Hepatocyte (in vitro differentiated cells): ENCODE measurements at regions not wholly inside any gene's neighbourhood (a gene's known extent, or its start where the extent isn't known, plus 50 kb on each side); places are given as distances from the start of the nearest gene placed in this dataset.

Source experiments
- DNase-seq: peaks from one replicate; pipeline ENCODE4 v3.0.0-alpha.2; 2016; ENCODE audit warnings: low spot score
- H2AFZ ChIP-seq: fragments of 200-600 bp; sonication (generic); 2 replicates; pipeline ENCODE4 v1.6.0; 2016; ENCODE audit warnings: antibody characterized with exemption, mild to moderate bottlenecking
- H3K27ac ChIP-seq: fragments of 200-600 bp; sonication (generic); 2 replicates; pipeline ENCODE4 v1.5.1; 2016; ENCODE audit warnings: mild to moderate bottlenecking
- H3K27me3 ChIP-seq: fragments of 200-600 bp; sonication (generic); 2 replicates; pipeline ENCODE4 v1.6.1; 2016
- H3K36me3 ChIP-seq: fragments of 200-600 bp; sonication (generic); replicated peaks from 2 replicates; pipeline ENCODE4 v1.5.1; 2016; ENCODE audit warnings: low read depth; ENCODE audit not compliant: insufficient read depth
- H3K4me1 ChIP-seq: fragments of 200-600 bp; sonication (generic); 2 replicates; pipeline ENCODE4 v1.5.1; 2016; ENCODE audit warnings: mild to moderate bottlenecking, moderate library complexity; ENCODE audit not compliant: insufficient read depth
- H3K4me2 ChIP-seq: fragments of 200-600 bp; sonication (generic); 2 replicates; pipeline ENCODE4 v1.6.0; 2016
- H3K4me3 ChIP-seq: fragments of 200-600 bp; sonication (generic); 2 replicates; pipeline ENCODE4 v1.5.1; 2016; ENCODE audit warnings: mild to moderate bottlenecking
- H3K79me2 ChIP-seq: fragments of 200-600 bp; sonication (generic); 2 replicates; pipeline ENCODE4 v1.6.0; 2017; ENCODE audit warnings: mild to moderate bottlenecking
- H3K9me2 ChIP-seq: fragments of 200-600 bp; sonication (generic); replicated peaks from 2 replicates; pipeline ENCODE4 v1.6.0; 2017; ENCODE audit warnings: mild to moderate bottlenecking; ENCODE audit not compliant: insufficient read depth
- H3K9me3 ChIP-seq: fragments of 200-600 bp; sonication (generic); 2 replicates; pipeline ENCODE4 v1.5.1; 2016; ENCODE audit warnings: low read depth, mild to moderate bottlenecking
- H4K20me1 ChIP-seq: fragments of 200-600 bp; sonication (generic); 2 replicates; pipeline ENCODE4 v1.6.0; 2016; ENCODE audit warnings: mild to moderate bottlenecking; ENCODE audit not compliant: insufficient read depth, poor library complexity, severe bottlenecking
- EZH2 ChIP-seq: fragments of 200-600 bp; sonication (generic); IDR thresholded peaks from 2 replicates; pipeline ENCODE4 v1.6.1; 2016; ENCODE audit warnings: antibody characterized with exemption, mild to moderate bottlenecking, borderline replicate concordance
- EZH2phosphoT487 ChIP-seq: fragments of 200-600 bp; sonication (generic); IDR thresholded peaks from one replicate; pipeline ENCODE4 v1.6.1; 2018; ENCODE audit warnings: antibody characterized with exemption, mild to moderate bottlenecking, low read depth, moderate library complexity; ENCODE audit not compliant: unreplicated experiment, severe bottlenecking
- WGBS: methylation state at CpG from one replicate; pipeline ENCODE4 v1.1.6; 2016; ENCODE audit warnings: low lambda C conversion rate; ENCODE audit errors: missing lambda C conversion rate; 5-methylcytosine and 5-hydroxymethylcytosine counted together
- TF ChIP-seq, protein P1 (sequence below): fragments of 200-600 bp; sonication (generic); IDR thresholded peaks from 2 replicates; pipeline ENCODE4 v1.5.1; 2016; ENCODE audit warnings: antibody characterized with exemption, mild to moderate bottlenecking; ENCODE audit not compliant: poor library complexity

DNA sequence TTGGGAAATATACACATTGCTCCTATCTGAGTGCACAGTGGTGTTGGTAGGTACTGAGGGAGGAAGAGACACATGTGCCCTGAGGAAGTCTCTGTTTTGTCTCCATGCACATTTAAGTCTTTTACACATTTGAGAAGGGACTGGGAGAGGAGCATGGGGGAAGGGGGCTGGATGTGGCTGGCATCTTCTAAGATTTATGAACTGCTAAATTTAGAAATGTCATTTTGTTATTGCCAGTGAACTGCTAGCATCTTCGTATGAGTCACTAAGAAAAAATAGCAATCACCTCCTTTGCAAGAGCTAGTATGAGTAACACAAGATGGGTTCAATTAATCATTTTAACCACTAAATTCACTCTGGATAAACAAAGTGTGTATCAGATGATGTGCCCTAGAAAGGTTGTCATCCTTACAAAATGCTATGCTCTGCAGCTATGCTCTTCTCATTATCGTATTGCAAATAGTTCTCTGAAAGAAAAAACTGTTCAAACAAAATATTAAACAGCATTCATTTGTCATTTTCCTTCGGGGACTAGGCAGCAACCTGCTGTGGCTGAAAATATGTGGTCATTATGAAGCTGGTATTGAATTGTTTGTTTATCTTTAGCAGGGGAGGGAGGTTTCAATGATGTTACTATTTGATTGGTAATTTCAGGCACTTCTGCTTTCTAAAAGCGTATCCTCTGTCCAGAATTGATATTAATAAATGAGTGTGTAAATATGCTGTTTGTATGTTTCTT lies 236.5 kb downstream of the DMRTA1 start:
- no peak overlapping the region for H3K4me2 ChIP-seq
- H3K9me3 ChIP-seq, result no peaks in the 10 kb centered on the region
- no peaks in the 10 kb centered on the region for H3K79me2 ChIP-seq
- no peaks in the 10 kb centered on the region for H3K36me3 ChIP-seq
- WGBS, result 38% methylated on average over 4 of the region's 4 CpGs
- no peak for DNase-seq
- H3K4me1 ChIP-seq, result peaks cover 5% of the 10 kb centered on the region
- no peak overlapping the region for H3K27ac ChIP-seq
- H3K9me2 ChIP-seq, result no peaks in the 10 kb centered on the region
- no peaks in the 10 kb centered on the region for H4K20me1 ChIP-seq
- no peak overlapping the region for H2AFZ ChIP-seq
- no peak overlapping the region for H3K4me3 ChIP-seq
- TF ChIP-seq EZH2phosphoT487, result no peak
- TF ChIP-seq EZH2, result no peak
- TF ChIP-seq, protein P1, sequence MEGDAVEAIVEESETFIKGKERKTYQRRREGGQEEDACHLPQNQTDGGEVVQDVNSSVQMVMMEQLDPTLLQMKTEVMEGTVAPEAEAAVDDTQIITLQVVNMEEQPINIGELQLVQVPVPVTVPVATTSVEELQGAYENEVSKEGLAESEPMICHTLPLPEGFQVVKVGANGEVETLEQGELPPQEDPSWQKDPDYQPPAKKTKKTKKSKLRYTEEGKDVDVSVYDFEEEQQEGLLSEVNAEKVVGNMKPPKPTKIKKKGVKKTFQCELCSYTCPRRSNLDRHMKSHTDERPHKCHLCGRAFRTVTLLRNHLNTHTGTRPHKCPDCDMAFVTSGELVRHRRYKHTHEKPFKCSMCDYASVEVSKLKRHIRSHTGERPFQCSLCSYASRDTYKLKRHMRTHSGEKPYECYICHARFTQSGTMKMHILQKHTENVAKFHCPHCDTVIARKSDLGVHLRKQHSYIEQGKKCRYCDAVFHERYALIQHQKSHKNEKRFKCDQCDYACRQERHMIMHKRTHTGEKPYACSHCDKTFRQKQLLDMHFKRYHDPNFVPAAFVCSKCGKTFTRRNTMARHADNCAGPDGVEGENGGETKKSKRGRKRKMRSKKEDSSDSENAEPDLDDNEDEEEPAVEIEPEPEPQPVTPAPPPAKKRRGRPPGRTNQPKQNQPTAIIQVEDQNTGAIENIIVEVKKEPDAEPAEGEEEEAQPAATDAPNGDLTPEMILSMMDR, result no peak
- H3K27me3 ChIP-seq, result no peaks in the 10 kb centered on the region

DNA sequence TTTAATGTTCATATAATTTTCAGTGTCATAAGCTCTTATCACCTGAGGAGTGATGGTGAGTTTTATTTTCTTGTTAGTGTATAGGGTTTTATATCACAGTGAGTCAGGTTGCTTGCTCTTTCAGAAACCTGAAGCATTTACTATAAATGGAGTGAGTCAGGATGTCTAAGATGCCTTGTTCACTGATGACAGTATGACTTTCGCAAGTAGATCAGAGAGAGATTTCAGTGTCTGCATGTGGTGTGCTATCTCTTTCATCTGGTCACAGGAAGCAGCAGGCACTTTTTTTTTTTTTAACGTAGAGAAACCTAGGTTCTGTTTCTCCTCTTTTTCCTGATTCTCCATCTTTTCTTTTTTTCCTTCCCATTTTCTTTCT lies 237.1 kb downstream of the DMRTA1 start:
- peaks cover 5% of the 10 kb centered on the region for H3K4me1 ChIP-seq
- no peak for DNase-seq
- H3K4me3 ChIP-seq, result no peak overlapping the region
- no peak overlapping the region for H3K27ac ChIP-seq
- H2AFZ ChIP-seq, result no peak overlapping the region
- TF ChIP-seq EZH2phosphoT487, result no peak
- TF ChIP-seq, protein P1, result no peak
- no peak for TF ChIP-seq EZH2
- H3K9me2 ChIP-seq, result no peaks in the 10 kb centered on the region
- 23% methylated on average over 2 of the region's 2 CpGs for WGBS
- no peaks in the 10 kb centered on the region for H3K79me2 ChIP-seq
- no peaks in the 10 kb centered on the region for H3K27me3 ChIP-seq
- no peak overlapping the region for H3K4me2 ChIP-seq
- H3K36me3 ChIP-seq, result no peaks in the 10 kb centered on the region
- H4K20me1 ChIP-seq, result no peaks in the 10 kb centered on the region
- no peaks in the 10 kb centered on the region for H3K9me3 ChIP-seq

DNA sequence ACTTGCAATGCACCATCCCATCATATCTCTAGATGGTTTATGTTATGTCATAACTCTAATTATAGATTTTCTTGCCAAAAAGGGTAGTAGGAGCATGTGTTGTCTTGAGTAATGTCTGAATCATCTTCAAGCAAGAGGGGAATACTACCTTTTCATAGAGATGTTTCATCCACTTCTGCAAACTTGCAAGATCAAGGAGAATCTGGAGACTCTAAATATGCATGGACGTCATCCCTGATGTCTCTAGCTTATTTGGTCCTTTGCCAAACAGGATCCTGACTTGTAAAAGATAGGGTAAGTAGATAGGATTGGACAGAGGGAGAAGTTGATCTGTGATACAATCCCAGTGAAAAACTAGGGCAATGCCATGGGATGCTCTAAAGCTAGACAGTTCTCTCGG lies 246.5 kb downstream of the DMRTA1 start:
- 75% methylated on average over 2 of the region's 2 CpGs for WGBS
- H3K27me3 ChIP-seq, result no peaks in the 10 kb centered on the region
- no peaks in the 10 kb centered on the region for H3K9me2 ChIP-seq
- no peak overlapping the region for H3K4me2 ChIP-seq
- no peak overlapping the region for H3K4me3 ChIP-seq
- no peak overlapping the region for H2AFZ ChIP-seq
- DNase-seq, result no peak
- H3K79me2 ChIP-seq, result no peaks in the 10 kb centered on the region
- no peaks in the 10 kb centered on the region for H3K9me3 ChIP-seq
- no peaks in the 10 kb centered on the region for H3K4me1 ChIP-seq
- no peaks in the 10 kb centered on the region for H3K36me3 ChIP-seq
- no peak overlapping the region for H3K27ac ChIP-seq
- TF ChIP-seq, protein P1, result no peak
- TF ChIP-seq EZH2, result no peak
- TF ChIP-seq EZH2phosphoT487, result no peak
- no peaks in the 10 kb centered on the region for H4K20me1 ChIP-seq

DNA sequence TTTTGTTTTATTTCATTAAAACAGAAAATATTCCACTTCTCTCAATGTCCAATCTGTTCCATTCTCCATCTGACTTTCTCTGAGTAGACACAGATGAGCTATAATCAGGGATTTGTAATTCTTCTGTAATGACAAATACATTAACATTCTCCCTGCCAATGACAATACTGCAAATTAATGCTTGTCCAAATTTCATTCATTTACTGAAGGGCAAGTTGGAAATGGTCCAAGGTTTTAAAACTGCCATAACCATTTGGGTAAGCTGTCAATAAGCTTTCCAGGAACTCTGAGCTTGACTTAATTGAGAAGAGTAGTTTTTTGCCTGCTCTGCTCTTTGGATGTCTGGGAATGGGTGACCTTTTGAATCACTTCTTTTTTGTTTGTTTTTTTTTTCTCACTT lies 253.5 kb downstream of the DMRTA1 start:
- H3K4me1 ChIP-seq, result no peaks in the 10 kb centered on the region
- H3K9me3 ChIP-seq, result no peaks in the 10 kb centered on the region

More for the DNA sequence above, 253.5 kb downstream of the DMRTA1 start:
- no peaks in the 10 kb centered on the region for H3K79me2 ChIP-seq
- no peaks in the 10 kb centered on the region for H3K36me3 ChIP-seq
- TF ChIP-seq, protein P1, result no peak
- TF ChIP-seq EZH2 (no peak), EZH2phosphoT487 (no peak)
- no peaks in the 10 kb centered on the region for H3K27me3 ChIP-seq
- H2AFZ ChIP-seq, result no peak overlapping the region
- no peak for DNase-seq
- no peak overlapping the region for H3K27ac ChIP-seq
- H3K9me2 ChIP-seq, result no peaks in the 10 kb centered on the region
- no peaks in the 10 kb centered on the region for H4K20me1 ChIP-seq
- no peak overlapping the region for H3K4me2 ChIP-seq
- no peak overlapping the region for H3K4me3 ChIP-seq
